ENCODE measurements at regions not wholly inside any gene's neighbourhood (a gene's known extent, or its start where the extent isn't known, plus 50 kb on each side); places are given as distances from the start of the nearest gene placed in this dataset.

DNA sequence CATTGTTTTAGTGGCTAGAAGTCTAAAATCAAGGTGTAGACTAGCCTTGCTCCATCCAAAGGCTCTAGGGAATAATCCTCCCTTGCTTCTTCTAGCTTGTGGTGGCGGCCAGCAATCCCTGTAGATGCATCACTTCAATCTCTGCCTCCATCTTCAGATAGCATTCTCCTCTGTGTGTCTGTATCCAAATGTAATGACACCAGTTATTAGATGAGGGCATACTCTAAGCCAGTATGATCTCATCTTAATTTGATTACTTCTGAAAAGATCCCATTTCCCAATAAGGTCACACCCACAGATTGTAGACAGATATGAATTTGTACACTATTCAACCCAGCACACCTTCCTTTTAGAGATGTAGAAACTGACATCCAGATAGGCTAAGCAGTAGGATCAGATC is 334.5 kb upstream of the KCNMB2 start:
- no peak for TF ChIP-seq EZH2 (IDR thresholded peaks at IDR 0.05; ENCODE audit: borderline replicate concordance, low read depth, low read length, poor library complexity, severe bottlenecking)
- TF ChIP-seq, protein P1, sequence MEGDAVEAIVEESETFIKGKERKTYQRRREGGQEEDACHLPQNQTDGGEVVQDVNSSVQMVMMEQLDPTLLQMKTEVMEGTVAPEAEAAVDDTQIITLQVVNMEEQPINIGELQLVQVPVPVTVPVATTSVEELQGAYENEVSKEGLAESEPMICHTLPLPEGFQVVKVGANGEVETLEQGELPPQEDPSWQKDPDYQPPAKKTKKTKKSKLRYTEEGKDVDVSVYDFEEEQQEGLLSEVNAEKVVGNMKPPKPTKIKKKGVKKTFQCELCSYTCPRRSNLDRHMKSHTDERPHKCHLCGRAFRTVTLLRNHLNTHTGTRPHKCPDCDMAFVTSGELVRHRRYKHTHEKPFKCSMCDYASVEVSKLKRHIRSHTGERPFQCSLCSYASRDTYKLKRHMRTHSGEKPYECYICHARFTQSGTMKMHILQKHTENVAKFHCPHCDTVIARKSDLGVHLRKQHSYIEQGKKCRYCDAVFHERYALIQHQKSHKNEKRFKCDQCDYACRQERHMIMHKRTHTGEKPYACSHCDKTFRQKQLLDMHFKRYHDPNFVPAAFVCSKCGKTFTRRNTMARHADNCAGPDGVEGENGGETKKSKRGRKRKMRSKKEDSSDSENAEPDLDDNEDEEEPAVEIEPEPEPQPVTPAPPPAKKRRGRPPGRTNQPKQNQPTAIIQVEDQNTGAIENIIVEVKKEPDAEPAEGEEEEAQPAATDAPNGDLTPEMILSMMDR (conservative IDR thresholded peaks at IDR 0.05; ENCODE audit: low read depth, low read length): no peak

Measured in A673 (cell line).